SK-N-SH treated with all-trans-retinoic acid at 6 μM for 48 hours (cell line): ENCODE measurements at regions not wholly inside any gene's neighbourhood (a gene's known extent, or its start where the extent isn't known, plus 50 kb on each side); places are given as distances from the start of the nearest gene placed in this dataset.

ENCODE experiments used
- ATAC-seq: fragments of 200-7000 bp; cut with Tn5 transposase; 3 replicates; pipeline ENCODE4 v1.9.1; 2020; ENCODE audit warnings: mild to moderate bottlenecking, moderate library complexity
- ARNTL ChIP-seq: fragments of 450-650 bp; formaldehyde crosslinking; IDR thresholded peaks from 2 replicates; pipeline ENCODE4 v1.5.0; 2020; ENCODE audit warnings: low read depth, mild to moderate bottlenecking, moderate library complexity, borderline replicate concordance
- BACH2 ChIP-seq: fragments of 250-450 bp; sonication (Bioruptor Pico); IDR thresholded peaks from 2 replicates; pipeline ENCODE4 v1.9.0; 2021; ENCODE audit warnings: mild to moderate bottlenecking, borderline replicate concordance
- CREB5 ChIP-seq: fragments of 250-450 bp; sonication (Bioruptor Pico); IDR thresholded peaks from 2 replicates; pipeline ENCODE4 v1.5.1; 2020; ENCODE audit warnings: low read depth, mild to moderate bottlenecking, moderate library complexity
- CSDC2 ChIP-seq: fragments of 250-450 bp; sonication (Bioruptor Pico); IDR thresholded peaks from 2 replicates; pipeline ENCODE4 v1.5.0; 2020; ENCODE audit warnings: mild to moderate bottlenecking, moderate library complexity
- CSRNP3 ChIP-seq: fragments of 250-450 bp; sonication (Bioruptor Pico); IDR thresholded peaks from 2 replicates; pipeline ENCODE4 v1.5.1; 2021; ENCODE audit warnings: mild to moderate bottlenecking, moderate library complexity
- ESRRG ChIP-seq: fragments of 250-450 bp; sonication (Bioruptor Pico); IDR thresholded peaks from 2 replicates; pipeline ENCODE4 v1.6.1; 2021; ENCODE audit warnings: mild to moderate bottlenecking
- GLIS3 ChIP-seq: fragments of 250-450 bp; sonication (Bioruptor Pico); IDR thresholded peaks from 2 replicates; pipeline ENCODE4 v1.5.0; 2020; ENCODE audit warnings: mild to moderate bottlenecking, moderate library complexity
- ISL1 ChIP-seq: fragments of 250-450 bp; sonication (Bioruptor Pico); IDR thresholded peaks from 2 replicates; pipeline ENCODE4 v2.1.2; 2022; ENCODE audit warnings: mild to moderate bottlenecking, moderate library complexity
- OSR1 ChIP-seq: fragments of 250-450 bp; sonication (Bioruptor Pico); IDR thresholded peaks from 2 replicates; pipeline ENCODE4 v1.8.0; 2022; ENCODE audit warnings: moderate library complexity, mild to moderate bottlenecking, inconsistent platforms
- PATZ1 ChIP-seq: fragments of 250-450 bp; sonication (Bioruptor Pico); IDR thresholded peaks from 2 replicates; pipeline ENCODE4 v1.8.0; 2020; ENCODE audit warnings: mild to moderate bottlenecking, moderate library complexity, borderline replicate concordance
- POU6F1 ChIP-seq: fragments of 250-450 bp; sonication (Bioruptor Pico); IDR thresholded peaks from 2 replicates; pipeline ENCODE4 v1.8.0; 2021; ENCODE audit warnings: low read depth, mild to moderate bottlenecking, moderate library complexity, borderline replicate concordance
- SNAI2 ChIP-seq: fragments of 250-450 bp; sonication (Bioruptor Pico); IDR thresholded peaks from 2 replicates; pipeline ENCODE4 v1.5.0; 2020; ENCODE audit warnings: mild to moderate bottlenecking, moderate library complexity
- TOX ChIP-seq: fragments of 250-450 bp; sonication (Bioruptor Pico); IDR thresholded peaks from 2 replicates; pipeline ENCODE4 v1.8.0; 2021; ENCODE audit warnings: mild to moderate bottlenecking, moderate library complexity, borderline replicate concordance
- TSHZ2 ChIP-seq: fragments of 250-450 bp; sonication (Bioruptor Pico); IDR thresholded peaks from 2 replicates; pipeline ENCODE4 v1.5.0; 2020; ENCODE audit warnings: mild to moderate bottlenecking, moderate library complexity
- ZC3H10 ChIP-seq: fragments of 250-450 bp; sonication (Bioruptor Pico); IDR thresholded peaks from 2 replicates; pipeline ENCODE4 v1.5.1; 2021; ENCODE audit warnings: mild to moderate bottlenecking, moderate library complexity
- ZFP3 ChIP-seq: fragments of 250-450 bp; sonication (Bioruptor Pico); IDR thresholded peaks from 2 replicates; pipeline ENCODE4 v1.5.0; 2020; ENCODE audit warnings: mild to moderate bottlenecking, moderate library complexity
- ZFP30 ChIP-seq: fragments of 450-650 bp; formaldehyde crosslinking; IDR thresholded peaks from 2 replicates; pipeline ENCODE4 v1.5.0; 2022; ENCODE audit warnings: mild to moderate bottlenecking, moderate library complexity
- ZNF565 ChIP-seq: fragments of 450-650 bp; formaldehyde crosslinking; conservative IDR thresholded peaks from 2 replicates; pipeline ENCODE4 v1.5.0; 2020; ENCODE audit warnings: low read depth, mild to moderate bottlenecking, moderate library complexity
- ZNF70 ChIP-seq: fragments of 450-650 bp; formaldehyde crosslinking; IDR thresholded peaks from 2 replicates; pipeline ENCODE4 v1.5.0; 2020; ENCODE audit warnings: mild to moderate bottlenecking, moderate library complexity
- ZNF8 ChIP-seq: fragments of 450-650 bp; formaldehyde crosslinking; IDR thresholded peaks from 2 replicates; pipeline ENCODE4 v1.5.0; 2020; ENCODE audit warnings: mild to moderate bottlenecking, moderate library complexity

- TF ChIP-seq ZFP30 (CRISPR knock-in tag) = no peak
- no peak for TF ChIP-seq ZNF70
Measured at GRCh38 chr9:119836036-119836435, 466.8 kb upstream of the BRINP1 start (continued).

GRCh38 chr9:119834064-119834620 is 464.9 kb upstream of the BRINP1 start:
- TF ChIP-seq ZFP30 (CRISPR knock-in tag) = no peak
- no peak for TF ChIP-seq PATZ1 (CRISPR knock-in tag)
- TF ChIP-seq ZNF8 = no peak
- no peak for TF ChIP-seq TSHZ2
- TF ChIP-seq POU6F1 (CRISPR knock-in tag) = no peak
- TF ChIP-seq CREB5 (CRISPR knock-in tag) = no peak
- no peak for TF ChIP-seq ARNTL
- TF ChIP-seq CSDC2 (CRISPR knock-in tag) = no peak
- ATAC-seq = no peak

GRCh38 chr9:119831309-119831708 is 462.1 kb upstream of the BRINP1 start:
- ATAC-seq = no peak
- TF ChIP-seq ZNF70 (no peak), ARNTL (no peak), BACH2 (no peak), ZNF565 (CRISPR knock-in tag) (no peak), TOX (no peak), CSRNP3 (CRISPR knock-in tag) (no peak), SNAI2 (no peak), GLIS3 (no peak), CSDC2 (CRISPR knock-in tag) (no peak), OSR1 (CRISPR knock-in tag) (no peak)

GRCh38 chr9:119829748-119830147 is 460.5 kb upstream of the BRINP1 start:
- TF ChIP-seq ZFP3 (CRISPR knock-in tag) (no peak), ESRRG (CRISPR knock-in tag) (no peak), ZNF70 (no peak), ZC3H10 (no peak), ISL1 (CRISPR knock-in tag) (no peak), PATZ1 (CRISPR knock-in tag) (no peak), TSHZ2 (no peak), ARNTL (no peak), TOX (no peak)
- no peak for ATAC-seq
